ENCODE measurements at regions not wholly inside any gene's neighbourhood (a gene's known extent, or its start where the extent isn't known, plus 50 kb on each side); places are given as distances from the start of the nearest gene placed in this dataset.
"Not testable (repeated sequence)": the region's sequence is repeated elsewhere in the genome, so short reads cannot be mapped to it uniquely, and the experiment has no call there.

DNA sequence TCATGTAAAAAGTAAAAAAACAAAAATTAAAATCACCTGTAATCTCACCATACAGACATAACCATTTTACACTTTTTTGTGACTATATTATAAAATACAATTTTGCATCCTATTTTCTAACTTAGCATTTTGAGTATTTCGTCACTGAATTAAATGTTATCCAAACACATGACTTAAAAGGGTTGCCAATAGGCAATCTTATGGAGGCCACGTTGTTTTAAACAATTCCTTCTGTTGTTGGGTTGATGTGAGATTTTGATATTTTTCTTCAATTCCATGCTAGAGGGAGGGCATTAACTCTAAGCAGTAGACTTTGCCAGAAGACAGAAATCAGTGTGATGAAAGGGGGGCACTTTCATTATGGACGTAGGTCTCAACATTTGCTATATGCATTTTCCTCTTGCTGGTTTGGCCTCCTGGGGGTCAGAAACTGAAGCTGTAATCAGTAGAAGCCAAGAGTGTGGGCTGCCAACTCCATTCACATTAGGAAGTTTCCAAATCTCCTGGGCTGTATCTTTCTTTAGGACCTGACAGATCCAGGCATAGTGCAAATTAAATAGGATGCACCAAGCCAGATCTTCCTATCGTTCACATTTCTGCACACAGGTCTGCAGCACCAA is 614.2 kb upstream of the CLINT1 start:
- no peak for DNase-seq

DNA sequence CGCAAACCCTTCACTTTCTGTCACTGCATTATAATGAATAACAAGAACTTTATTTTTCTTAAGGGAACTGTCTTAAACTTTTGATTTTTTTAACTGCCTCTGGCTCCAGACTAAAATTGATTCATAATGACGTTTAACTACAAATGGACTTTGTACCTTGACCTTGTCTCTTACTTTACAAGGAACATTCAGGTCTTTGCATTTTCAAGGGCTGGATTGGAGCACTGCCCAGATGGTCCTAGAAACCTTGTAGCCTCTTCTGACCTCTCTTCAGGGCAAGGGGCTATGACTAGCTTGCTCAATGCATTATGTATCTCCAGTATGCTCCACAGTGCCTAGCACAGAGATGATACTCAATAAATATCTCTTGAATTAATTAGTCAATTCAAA is 612.6 kb upstream of the CLINT1 start:
- DNase-seq: no peak

DNA sequence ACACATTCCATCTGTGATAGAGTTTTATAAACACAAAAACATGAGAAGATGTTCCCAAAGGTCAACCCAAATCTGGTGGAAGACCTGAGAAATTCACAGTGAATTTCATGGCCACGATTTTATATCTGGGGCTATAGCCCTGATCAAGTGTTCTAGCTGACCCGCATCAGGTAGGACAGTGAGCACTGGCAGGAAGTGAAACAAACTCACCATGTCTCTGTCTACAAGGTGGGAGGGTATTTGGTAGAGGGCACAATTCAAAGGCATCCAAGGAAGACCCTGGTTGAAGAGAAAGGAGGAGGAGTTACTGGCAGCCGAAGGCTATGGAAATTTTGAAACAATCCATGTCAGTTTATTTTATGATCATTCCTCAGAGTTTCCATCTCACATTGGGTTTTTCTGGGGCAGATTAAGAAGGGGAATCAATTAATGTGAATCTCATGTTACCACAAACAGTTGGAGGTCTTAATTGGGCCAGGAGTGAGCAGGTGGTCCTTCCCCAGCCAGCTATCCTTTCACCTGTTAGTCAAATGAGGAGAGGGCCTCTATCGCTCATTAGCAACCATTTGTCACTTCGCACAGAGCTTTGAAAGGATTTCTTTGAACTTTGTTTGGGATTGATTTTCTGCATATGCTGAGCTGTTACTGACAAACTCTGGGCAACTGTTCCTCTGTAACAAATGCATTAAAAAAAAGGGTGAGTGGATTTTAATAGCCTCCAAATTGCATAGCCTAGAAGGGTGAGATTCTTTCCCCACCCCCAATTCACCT is 612.0 kb upstream of the CLINT1 start:
- DNase-seq: no peak

DNA sequence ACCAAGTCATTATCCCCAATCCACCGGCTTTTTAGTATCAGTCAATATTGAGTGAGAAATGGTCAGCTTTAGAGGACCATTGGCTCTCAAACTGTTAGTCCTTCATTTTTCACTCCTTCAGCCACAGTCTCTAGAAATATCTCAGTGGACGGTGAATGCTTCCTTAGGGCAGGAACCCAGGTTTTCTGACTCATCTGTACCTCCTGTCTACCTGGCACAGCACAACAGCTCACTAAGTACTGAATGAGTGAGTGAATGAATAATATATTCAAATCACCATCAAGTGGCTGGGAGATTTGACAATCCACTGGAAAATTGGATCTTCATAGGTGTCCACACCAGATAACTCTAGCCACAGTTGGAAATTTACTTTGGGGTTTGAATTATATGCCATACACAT is 609.5 kb upstream of the CLINT1 start:
- no peak for DNase-seq

DNA sequence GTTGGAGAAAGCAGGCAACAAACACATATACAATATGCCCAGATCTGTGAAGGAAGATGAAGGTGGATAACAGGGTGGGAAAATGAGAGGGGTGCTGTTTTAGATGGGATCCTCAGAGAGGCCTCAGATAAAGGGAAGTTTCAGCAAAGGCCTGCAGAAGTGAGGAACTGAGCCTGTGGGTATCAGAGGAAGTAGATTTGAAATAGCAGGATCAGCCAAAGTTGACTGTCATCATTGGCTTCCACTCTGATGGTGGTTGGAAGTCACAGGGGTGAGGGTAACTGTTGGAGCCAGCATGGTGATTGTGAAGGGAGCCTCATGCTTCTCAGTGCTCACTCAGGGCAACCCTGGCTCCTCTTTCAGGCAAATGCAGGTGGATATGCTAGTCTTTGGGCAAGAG is 607.2 kb upstream of the CLINT1 start:
- DNase-seq: no peak

DNA sequence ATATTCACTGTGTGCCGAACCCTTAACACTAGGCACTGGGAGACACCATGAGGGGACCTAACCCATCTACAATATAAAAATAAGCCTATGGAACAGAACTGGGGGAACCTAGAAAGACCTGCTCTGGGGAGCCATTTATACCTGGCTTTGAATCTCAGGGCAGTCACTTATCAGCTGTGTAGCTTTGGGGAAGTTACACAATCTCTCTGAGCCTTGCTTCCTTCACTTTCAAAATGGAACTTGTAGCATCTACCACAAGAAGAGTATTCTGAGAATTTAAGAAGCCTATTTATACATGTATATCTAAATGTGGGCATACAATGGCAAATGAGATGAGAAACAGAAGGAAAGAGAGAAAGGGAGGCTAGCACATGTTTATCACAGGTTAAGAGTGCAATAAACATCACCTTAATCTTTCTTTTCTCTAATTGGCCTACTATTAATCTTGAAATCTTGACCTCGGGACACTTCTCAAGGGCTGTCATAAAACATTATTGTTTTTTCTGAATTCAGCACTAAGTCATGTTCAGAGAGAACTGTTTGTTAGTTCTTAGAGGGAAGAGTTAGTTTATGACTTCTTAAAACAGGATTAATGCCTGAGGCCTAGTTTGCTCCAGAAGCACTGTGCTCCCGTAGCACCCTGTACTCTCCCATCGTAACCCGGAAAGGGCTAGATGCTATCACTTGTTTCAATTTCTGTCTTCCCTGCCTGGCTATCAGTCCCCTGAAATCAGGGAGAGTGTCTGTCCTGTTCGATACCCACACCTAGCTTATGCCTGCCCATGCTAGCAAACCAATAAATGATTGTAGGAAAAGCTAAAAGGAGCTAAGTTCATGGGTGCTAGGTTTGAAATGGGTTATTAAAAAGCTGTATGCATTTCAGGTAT is 606.4 kb upstream of the CLINT1 start:
- no peak for DNase-seq

DNA sequence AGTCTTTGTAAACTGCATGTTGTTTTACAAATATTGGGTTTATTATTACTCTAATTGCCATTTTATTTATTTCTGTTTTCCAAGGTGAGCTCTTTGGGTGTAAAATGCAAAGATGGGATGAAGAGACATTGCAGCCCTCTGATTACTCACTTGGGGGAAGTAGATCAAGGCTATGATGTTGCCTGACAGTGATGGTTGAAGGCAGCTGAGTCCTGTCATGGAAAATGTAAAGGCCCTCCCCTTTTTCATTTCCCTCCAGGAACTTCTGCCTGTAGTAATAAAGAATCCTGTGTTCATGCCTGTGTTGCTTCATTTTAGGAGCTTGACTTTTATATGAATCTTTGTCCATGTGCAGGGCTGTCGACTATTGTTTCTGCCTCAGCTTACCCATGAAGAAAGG is 605.4 kb upstream of the CLINT1 start:
- no peak for DNase-seq

DNA sequence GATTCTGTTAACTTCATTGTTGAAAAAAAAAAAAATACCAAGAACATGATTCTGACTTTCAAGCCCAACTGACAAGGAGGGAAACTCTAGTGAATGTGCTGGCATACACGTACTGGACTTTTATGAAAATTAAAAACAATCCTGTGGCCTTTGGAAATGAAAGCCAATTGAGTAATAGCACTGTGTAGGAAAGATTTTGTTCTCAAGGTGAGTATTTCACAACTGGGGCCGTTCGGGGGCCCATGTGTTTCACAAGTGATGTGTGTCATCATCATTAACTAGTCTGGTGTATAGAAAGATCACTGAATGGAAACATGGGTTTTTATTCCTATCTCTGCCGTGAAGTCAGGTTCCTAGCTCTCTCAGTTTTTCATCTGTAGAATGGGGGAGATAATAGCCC is 605.0 kb upstream of the CLINT1 start:
- DNase-seq: no peak

DNA sequence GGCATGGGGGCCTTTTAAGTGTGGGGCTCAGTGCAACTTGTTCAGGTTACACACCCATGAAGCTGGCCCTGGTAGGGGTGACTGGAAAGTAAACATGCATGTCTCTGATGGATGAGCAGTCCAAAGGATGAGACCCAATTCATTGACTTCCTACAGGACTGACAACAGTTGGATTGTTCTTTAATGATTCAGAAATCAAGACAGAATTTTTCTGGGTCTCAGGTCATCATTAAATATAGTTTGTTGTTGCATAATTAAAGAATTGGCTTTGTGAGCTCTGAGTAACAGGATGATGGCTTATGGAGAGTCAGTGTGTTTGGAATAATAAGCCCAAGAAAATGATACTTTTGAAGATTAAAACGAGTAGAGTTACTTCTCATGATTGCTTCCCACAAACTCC is 604.2 kb upstream of the CLINT1 start:
- DNase-seq: no peak

DNA sequence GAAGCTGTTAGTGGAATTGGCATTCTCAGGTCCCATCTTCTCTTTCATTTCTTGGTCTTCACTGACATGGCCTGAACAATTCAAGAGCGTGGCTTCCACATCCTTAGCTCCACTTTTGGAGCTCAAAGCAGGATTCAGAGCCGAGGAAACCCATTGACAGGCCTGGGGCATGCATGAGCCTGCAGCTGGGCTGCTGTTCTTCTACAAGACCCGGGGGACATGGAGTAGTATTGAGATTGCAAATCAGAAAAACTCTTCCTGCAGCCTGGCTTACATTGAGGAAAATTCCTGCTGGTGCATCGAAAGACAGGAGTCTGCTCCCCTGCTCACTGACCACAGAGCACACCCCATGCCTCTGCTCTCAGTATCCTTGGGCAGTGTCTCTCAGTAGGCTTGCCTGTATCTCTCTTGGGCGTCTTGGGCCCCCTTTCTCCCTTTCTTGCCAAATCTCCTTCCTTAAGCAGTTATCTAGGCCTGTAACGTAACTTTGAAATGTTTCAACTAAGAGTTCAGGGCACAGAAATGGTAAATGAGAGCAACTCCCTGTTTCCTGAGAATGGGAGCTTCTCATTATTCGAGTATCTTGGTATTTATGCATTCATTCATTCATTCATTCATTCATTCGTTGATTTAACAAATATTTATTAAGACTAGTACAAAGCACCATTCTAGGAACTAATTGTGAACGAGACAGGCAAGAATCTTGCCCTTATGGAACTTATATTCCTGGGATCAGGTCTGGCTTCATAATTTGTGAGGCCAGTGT is 603.6 kb upstream of the CLINT1 start:
- DNase-seq: no peak

DNA sequence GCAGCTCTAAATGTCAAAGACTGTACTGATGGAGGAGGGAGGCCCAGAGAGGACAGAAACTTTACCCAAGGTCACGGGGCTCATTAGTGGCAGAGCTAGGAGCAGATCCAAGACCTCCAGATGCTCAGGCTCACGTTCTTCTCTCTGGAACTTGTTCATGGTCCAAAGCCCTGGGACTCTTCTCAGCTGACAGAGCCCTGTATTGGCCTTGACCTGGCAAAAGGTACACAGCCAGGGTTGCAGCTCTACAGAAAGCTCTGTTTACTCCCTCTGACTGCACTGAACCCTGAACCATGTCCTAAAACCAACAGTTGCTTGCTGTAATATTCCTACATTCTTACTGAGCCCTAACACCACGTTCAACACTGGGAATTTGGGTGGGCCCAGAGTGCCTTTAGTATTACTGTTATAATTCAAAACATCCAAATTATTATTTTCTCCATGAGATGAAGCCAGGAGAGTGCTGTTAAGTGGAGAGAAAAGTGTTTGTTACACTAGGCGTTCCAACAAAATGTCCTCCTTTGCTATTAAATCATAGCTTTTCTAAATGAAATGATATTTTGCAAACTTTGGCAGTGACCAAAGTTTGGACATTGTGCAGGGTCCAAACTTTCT is 602.4 kb upstream of the CLINT1 start:
- no peak for DNase-seq

DNA sequence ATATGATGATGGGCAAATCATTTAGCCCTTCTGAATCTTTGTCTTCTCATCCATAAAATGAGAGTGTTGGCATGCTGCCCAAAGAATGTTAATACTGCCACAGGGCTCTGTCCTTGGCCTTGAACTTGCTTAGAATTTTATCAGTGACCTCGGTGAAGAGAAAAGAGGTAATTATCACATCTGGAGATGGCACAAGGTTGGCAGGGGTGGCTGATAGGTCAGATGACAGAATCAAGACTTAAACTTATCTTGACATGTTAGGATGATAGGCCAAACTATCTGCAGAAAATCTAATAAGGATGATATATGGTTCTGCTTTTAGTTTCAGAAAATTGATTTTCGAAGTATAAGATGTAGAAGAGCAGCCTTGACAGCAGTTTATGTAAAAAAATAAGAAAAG is 599.1 kb upstream of the CLINT1 start:
- DNase-seq: no peak

DNA sequence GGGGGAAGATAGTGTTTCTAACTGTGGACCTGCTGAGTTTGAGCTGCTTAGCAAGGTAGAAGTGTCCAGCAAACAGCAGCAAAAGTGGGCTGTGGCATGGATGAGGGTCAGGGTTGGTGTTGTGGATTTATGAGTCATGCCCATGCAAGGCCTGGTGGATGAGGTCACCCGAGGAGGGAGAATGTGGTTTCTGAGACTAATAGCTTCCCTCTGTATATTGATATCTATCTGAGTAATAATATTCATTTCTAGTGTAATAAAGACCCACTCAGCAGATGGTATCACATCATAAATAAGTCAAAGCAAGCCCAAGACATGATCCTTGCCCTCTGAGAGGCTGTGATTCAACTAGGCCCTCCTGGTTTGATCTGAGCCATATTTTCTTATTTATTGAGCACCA is 597.8 kb upstream of the CLINT1 start:
- no peak for DNase-seq

DNA sequence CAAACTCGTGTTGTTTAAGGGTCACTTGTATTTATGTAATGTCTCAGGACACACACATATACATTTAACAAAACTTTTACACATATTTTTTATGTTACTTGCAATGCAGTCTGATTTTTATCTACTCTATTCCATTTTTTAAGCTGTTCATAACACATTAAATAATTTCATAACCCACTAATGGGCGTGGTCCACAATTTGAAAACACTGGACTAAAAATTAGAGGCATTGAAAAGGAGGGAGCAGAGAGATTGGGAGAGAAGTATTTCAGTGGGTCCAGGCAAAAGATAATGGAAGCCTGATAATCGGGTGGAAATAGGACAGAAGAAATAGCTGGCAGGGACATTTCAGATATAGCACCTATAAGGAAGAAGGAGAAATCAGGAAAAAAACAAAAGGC is 597.3 kb upstream of the CLINT1 start:
- DNase-seq: no peak

DNA sequence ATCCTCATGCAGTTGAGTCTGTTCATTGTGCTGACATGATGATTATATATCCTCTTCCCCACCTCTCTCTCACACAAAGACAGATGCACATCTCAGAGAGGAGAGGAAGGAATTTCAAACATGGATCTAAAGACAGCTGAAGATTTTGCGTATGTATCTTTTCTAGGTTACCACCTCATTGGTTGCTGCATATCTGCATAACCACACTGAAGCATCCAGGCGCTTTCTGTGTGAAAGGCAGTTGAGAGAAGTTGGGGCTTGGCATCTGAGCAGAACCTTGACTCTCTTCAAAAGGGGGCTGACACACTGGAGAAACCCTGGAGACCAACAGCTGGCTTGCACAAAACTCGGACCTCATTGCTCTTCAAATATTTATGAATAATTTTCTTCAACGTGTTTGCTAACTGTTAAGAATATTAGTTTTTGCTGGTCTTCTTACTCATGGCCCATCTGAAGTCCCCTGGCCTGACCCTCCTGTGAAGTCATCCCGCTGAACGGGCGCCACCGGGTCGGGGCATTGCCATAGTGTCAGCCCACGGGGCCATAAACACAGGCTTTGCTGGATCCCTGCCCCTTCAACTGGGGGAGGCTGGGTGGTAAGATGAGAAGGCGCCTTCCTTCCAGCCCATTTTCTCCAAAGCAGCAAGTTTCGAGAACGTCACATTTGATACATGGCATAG is 593.2 kb upstream of the CLINT1 start:
- DNase-seq: no peak

DNA sequence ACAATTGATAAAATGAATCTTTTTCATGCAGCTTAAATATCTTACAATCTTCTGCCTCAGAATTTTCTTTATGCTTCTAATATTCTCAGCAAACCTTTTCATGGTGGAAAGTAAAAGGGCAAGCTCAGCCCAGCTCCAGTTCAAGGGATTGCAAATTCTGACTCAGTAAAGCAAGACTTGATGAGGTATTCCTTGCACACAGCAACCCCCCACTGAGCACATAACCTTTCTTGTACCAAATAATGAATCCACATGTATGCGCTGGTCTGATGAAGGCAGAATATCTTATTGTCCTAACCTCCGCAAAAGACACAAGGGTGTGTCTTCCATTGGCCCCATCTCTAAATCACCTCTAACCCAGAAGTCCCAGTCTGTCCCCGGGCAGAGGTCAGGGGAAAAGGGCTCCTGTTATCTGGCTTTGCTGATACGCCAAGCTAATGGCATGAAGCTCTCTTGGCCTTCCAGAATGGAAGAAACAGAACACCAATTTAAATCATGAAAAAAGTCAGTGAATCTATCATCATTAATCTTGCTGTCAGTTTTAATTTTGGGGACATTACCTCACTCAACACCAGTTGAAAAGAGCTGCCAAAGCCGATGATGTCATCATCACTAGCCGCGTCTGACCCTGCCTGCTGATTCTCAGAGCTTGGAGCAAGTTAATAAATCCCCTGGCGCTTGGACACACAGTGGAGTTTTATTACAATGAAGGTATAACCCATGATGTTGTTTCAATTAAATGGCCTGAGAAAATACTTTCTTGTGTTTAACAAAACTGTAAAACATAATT is 592.5 kb upstream of the CLINT1 start:
- DNase-seq: no peak

DNA sequence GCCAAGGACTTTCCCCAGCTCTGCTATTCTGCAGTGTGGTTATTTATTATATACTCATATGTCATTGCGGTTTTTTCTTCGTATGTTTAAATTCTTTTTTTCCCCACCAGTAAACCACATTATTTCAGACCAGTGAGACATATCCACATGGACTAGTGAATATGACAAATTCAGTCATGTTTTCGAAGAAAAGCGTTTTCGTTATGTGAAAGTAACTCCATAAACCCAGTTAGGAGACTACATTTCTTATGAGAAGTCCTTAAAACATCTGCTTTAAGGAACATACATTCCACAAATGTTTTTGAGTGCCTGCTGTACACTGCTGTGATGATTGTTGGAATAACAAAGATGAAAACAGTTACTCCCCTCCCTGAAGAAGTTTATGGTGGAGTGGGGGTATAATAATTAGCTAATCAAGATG is 591.8 kb upstream of the CLINT1 start:
- DNase-seq: no peak

DNA sequence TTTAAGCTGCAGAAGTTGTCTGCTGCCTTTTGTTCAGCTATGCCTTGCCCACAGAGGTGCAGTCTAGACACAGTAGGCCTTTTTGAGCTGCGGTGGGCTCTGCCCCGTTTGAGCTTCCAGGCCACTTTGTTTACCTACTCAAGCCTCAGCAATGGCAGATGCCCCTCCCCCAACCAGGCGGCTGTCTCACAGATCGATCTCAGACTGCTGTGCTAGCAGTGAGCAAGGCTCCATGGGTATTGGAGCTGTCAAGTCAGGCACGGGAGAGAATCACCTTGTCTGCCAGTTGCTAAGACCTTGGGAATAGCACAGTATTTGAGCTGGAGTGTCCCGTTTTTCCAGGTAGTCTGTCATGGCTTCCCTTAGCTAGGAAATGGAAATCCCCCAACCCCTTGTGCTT is 587.8 kb upstream of the CLINT1 start:
- DNase-seq: not testable (repeated sequence)

DNA sequence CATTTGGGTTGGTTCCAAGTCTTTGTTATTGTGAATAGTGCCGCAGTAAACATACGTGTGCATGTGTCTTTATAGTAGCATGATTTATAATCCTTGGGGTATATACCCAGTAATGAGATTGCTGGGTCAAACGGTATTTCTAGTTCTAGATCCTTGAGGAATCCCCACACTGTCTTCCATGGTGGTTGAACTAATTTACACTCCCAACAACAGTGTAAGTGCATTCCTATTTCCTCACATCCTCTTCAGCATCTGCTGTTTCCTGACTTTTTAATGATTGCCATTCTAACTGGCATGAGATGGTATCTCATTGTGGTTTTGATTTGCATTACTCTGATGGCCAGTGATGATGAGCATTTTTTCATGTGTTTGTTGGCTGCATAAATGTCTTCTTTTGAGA is 580.3 kb upstream of the CLINT1 start:
- DNase-seq: not testable (repeated sequence)

DNA sequence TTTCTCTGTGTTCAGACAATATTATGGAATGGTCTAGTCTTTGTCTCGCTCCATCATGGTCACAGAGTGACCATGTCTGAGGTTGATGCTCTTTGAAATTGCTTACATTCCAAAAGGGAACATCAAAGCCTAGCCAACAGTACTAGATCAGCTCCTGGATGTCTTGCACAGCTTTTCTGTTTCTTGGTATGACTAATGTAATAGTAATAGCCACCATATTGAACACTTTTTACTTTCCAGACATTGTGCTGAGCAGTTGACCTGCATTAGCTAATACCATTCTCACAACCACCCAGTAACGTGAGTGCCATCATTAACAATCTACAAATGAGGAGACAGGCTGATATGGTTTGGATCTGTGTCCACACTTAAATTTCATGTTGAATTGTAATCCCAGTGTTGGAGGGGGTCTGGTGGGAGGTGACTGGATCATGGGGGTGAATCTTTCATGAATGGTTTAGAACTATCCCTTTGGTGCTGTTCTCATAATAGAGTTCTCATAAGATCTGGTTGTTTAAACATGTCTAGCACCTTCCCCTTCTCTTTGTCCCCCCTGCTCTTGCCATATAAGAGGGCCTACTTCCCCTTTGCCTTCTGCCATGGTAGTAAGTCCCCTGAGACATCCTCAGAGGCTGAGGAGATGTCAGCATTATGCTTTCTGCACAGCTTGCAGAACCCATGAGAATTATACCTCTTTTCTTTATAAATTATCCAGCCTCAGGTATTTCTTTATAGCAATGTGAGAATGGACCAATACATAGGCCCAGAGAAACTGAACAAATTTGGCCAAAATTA is 577.5 kb upstream of the CLINT1 start:
- no peak for DNase-seq

All from activated CD8-positive, alpha-beta memory T cell treated with anti-CD3 and anti-CD28 coated beads, Interleukin-2, amount 50 U/mL, for 4 hours (primary cell).